ENCODE measurements at regions not wholly inside any gene's neighbourhood (a gene's known extent, or its start where the extent isn't known, plus 50 kb on each side); places are given as distances from the start of the nearest gene placed in this dataset.

GRCh38 chr10:78200686-78201085 is 167.0 kb downstream of the RPS24 start:
- WGBS, 4 donors, result 85 to 96% (median 92%) methylated on average over 3 of the region's 3 CpGs
- Histone ChIP-seq H3K36me3 (replicated peaks in 1 of 2) (no peaks in the 10 kb centered on the region), H3K4me1 (replicated peaks in 1 of 2) (no peaks in the 10 kb centered on the region), H3K27me3 (peaks cover 4% of the 10 kb centered on the region), H3K9me3 (replicated peaks in 1 of 3) (no peaks in the 10 kb centered on the region), H3K4me3 (no peak overlapping the region), H3K27ac (no peak overlapping the region)
- DNase-seq, result no peak
- intact Hi-C loops (cut with DNase I), result no loop called here
- TF ChIP-seq POLR2A (IDR thresholded peaks at IDR 0.05), result no peak
- TF ChIP-seq CTCF (IDR thresholded peaks at IDR 0.05), result no peak

GRCh38 chr10:78202386-78202785 is 168.7 kb downstream of the RPS24 start:
- TF ChIP-seq CTCF (IDR thresholded peaks at IDR 0.05) (no peak), POLR2A (IDR thresholded peaks at IDR 0.05) (no peak)
- Histone ChIP-seq H3K36me3 (replicated peaks in 1 of 2) (no peaks in the 10 kb centered on the region), H3K27ac (no peak overlapping the region), H3K27me3 (peaks cover 4% of the 10 kb centered on the region), H3K4me1 (replicated peaks in 1 of 2) (no peaks in the 10 kb centered on the region), H3K9me3 (replicated peaks in 1 of 3) (no peaks in the 10 kb centered on the region), H3K4me3 (no peak overlapping the region)
- 66 to 86% (median 76%) methylated on average over 4 of the region's 4 CpGs for WGBS, 4 donors
- peak in 1 of 7 donors; percentile 37 for DNase-seq
- intact Hi-C loops (cut with DNase I), result no loop called here

GRCh38 chr10:78203915-78204818 is 170.5 kb downstream of the RPS24 start:
- 47 to 78% (median 72%) methylated on average over 4 to 9 of the region's 9 CpGs for WGBS, 4 donors
- intact Hi-C loops (cut with DNase I), result no loop called here
- H3K27ac ChIP-seq, result no peak overlapping the region
- no peak overlapping the region for H3K4me3 ChIP-seq
- no peaks in the 10 kb centered on the region for H3K36me3 ChIP-seq (replicated peaks in 1 of 2)
- H3K4me1 ChIP-seq (replicated peaks in 1 of 2), result no peaks in the 10 kb centered on the region
- TF ChIP-seq POLR2A (IDR thresholded peaks at IDR 0.05) (no peak), CTCF (IDR thresholded peaks at IDR 0.05) (no peak)
- DNase-seq, result peak in 2 of 7 donors; percentile 18 to 24
- no peaks in the 10 kb centered on the region for H3K9me3 ChIP-seq (replicated peaks in 1 of 3)
- no peaks in the 10 kb centered on the region for H3K27me3 ChIP-seq

GRCh38 chr10:78205457-78206016 is 171.9 kb downstream of the RPS24 start:
- TF ChIP-seq CTCF (IDR thresholded peaks at IDR 0.05), result no peak
- no peak for TF ChIP-seq POLR2A (IDR thresholded peaks at IDR 0.05)
- 71 to 81% (median 79%) methylated on average over 3 to 5 of the region's 5 CpGs for WGBS, 4 donors
- no peak for DNase-seq
- Histone ChIP-seq H3K9me3 (replicated peaks in 1 of 3) (no peaks in the 10 kb centered on the region), H3K36me3 (replicated peaks in 1 of 2) (no peaks in the 10 kb centered on the region), H3K4me1 (replicated peaks in 1 of 2) (no peaks in the 10 kb centered on the region), H3K27me3 (no peaks in the 10 kb centered on the region), H3K27ac (no peak overlapping the region), H3K4me3 (no peak overlapping the region)
- intact Hi-C loops (cut with DNase I), result no loop called here
